Stimulated activated CD8-positive, alpha-beta memory T cell treated with anti-CD3 and anti-CD28 coated beads, Interleukin-12 subunit alpha, Interleukin-12 subunit beta, amount 100 ng/mL, for 1 hour (primary cell): ENCODE measurements at regions not wholly inside any gene's neighbourhood (a gene's known extent, or its start where the extent isn't known, plus 50 kb on each side); places are given as distances from the start of the nearest gene placed in this dataset.
"Not testable (repeated sequence)": the region's sequence is repeated elsewhere in the genome, so short reads cannot be mapped to it uniquely, and the experiment has no call there.

Experiments used
- DNase-seq: peaks from one replicate; pipeline ENCODE4 v3.0.0-alpha.2; 2020; ENCODE audit warnings: low read depth

GRCh38 chr3:150357923-150358607 is 50.0 kb upstream of the TSC22D2 start:
- no peak for DNase-seq

DNA sequence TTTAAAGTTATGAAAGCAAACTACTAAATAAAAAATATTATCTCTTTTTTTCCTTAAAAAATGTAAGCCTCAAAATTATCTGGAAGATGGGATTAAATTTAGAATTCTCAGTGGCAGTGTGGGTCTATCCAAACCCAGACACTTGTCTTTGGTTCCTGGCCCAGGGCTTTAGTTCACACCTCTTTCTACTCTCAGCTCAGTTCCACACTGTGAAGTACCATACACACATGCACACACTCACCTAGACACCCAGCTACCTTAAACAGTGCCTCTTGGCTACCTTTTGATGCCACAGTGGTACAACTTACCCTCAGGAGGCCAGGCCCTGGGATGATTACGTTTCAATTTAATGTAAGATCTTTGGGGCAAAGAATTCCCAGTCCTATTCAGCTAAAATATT is 51.0 kb upstream of the TSC22D2 start:
- no peak for DNase-seq

DNA sequence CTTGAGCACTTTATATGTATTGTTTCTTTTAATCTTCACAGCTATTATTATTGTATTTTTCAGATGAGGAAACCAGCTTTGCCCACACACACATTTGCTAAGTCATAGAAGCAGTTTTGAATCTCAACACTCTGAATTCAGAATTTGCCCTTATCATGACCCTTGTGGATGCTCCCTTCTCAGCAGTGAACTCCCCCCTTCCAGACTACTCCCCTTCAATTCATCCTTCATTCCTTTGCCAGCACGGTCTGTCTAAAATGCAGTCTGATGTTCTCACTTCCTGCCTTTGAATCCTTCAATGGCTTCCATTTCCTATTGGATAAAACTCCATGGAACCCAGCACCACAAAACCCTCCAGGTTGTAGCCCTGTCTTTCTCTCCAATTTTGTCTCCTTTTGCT is 52.5 kb upstream of the TSC22D2 start:
- DNase-seq = no peak

DNA sequence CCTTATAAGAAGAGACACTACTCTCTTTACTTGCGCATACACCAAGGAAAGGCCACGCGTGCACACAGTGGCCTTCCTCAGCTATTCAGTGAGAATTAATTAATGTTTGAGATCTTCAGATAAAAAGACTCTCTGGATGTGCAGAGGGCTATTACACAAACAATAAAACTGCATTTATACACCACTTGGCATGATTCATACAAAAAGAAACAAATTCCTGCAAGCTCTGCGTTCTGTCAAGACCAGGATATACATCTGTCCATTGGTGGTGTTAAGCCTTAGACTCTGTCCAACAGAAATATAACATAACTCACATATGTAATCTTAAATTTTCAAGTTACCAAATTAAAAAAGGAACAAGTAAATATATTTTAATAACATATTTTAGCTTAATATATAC is 55.2 kb upstream of the TSC22D2 start:
- no peak for DNase-seq

DNA sequence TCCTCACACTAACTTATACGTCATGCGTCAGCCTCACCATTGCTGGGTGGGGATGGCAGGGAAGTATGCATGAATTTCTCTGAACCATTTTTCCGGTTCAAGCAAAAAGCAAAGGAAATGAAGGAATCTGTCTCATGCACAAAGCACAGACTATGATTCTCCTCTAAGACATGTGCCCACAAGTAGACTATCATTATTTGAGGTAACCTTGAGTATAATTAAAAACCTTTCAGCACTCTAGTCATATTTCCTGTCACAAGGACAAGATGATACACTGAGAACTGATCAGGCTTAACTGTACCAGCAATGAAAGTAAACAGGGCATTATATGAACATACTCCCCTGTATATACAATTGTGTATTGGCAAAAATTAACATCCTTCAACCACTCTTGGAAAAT is 56.7 kb upstream of the TSC22D2 start:
- no peak for DNase-seq

DNA sequence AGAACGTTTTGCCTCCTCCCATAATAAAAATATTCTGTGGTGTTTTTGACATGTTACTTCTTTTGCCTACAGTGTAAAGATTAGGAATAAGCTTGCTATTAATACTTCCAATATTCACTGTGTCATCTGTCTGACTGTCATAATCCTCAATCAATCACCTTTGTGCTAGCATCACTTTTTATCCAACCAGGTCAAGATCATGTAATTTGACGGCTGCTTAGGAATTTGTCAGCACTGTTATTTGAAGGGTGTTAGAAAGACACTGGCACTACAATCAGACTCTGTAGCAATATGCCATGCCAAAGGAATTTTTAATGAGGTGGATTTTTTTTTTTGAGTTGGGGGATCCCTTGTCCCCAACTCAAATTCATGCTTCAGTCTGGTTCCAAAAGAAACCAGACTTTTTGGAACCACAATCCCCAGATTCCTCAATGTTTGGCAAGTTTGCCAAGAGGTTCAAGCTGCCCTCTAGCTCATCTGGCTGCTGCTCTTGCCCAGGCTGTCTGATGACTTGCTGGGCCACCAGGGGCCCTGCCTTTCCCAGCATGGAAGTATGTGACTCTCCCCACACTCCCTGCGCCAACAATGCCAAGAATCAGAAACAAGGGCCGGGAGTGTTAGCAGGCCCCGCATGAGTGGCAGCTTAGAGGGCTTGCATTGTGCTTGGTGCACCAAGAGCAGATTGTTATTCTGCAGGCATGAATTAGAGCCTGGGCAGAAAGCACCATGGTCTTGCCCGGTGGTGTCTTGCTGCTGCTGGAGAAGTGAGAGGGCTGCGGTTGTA is 58.6 kb upstream of the TSC22D2 start:
- no peak for DNase-seq

DNA sequence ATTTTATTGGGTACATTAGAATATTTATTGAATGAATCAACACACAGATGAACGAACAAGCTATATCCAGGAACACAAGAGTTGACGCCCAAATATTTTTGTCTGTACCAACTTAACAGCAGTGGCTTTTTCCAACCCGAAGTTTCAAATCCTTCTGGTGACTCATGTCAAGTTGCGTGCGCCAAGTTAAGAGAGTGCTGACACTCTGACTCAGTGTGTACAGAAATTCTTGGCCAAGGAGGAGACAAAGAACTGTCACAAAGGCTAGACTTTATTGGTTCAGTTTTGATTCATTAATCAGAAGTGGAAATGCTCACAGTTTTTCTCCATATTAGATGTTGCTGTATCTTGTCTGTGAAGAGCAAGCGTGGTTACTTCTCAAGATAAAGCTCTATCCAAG is 59.6 kb upstream of the TSC22D2 start:
- no peak for DNase-seq

GRCh38 chr3:150346981-150347863 is 60.9 kb upstream of the TSC22D2 start:
- DNase-seq = no peak

GRCh38 chr3:150346266-150346665 is 61.8 kb upstream of the TSC22D2 start:
- DNase-seq = no peak

DNA sequence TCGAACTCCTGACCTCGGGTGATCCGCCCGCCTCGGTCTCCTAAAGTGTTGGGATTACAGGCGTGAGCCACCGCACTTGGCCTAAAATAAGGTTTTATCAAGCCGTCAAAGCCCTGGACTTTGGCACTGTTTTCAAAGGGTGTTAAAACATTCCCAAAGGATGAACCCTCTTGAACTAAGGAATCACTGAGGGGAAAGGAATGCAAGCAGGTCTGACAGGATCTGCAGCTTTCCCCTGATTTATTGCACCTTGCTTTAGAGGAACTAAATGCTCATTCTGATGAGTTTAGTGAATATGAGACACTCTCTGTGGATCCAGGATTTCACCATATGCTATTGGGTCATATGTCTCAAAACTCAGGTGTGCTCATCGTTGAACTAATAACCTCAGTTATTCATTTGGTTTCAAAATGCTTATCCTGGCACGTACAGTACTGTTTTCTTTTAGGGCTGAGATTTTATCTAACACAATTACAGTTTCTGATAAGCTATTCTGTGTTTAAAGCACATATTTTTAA is 63.0 kb upstream of the TSC22D2 start:
- DNase-seq = no peak

DNA sequence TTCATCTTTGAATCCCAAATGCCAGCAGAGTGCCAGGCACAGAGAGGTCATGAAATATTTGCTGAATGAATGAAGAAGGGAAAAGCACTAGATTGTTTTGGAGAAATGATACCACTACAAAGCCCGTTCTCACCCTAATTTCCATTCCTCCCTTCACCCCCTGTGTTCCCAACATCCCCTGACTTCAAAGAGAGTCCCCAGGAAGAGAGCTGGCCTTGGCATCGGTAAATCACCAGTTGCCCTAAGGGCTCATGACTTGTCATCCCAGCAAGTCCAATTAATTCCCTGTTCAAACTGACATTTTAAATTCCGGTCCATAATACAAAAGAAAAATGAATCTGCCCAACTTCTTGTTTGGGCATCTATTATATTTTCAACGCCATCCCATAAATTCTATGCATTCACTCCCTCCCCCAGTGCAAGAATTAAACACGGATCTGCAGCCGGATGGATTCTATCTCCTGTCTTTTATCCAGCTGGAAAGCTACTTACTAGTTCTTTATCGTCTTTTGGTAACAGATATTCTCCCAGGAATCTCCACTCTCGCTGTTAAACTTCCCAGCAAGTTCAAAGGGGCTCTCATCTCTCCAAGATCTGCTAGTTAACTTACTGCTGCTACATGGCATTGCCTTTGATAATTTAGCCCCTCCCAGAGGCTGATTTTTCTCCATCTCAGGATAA is 63.9 kb upstream of the TSC22D2 start:
- no peak for DNase-seq

GRCh38 chr3:150342896-150343467 is 65.1 kb upstream of the TSC22D2 start:
- no peak for DNase-seq

DNA sequence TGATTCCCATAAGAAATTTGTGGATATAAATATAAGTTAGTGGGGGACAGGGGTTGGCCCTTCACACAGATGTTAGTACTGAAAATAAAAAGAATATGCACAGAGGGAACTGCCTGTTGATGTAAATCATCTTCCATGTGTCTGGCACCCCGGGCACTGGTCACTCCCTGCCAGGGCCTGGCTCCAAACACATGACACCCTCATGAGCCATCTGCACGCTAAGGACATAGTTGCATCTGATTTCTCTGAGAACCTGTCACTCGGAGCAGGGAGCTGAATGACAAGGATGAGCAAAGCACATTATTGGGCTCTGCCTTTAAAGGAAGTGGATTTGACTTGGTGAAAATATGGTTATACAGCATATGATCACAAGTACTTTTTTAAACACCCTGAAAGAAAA is 66.2 kb upstream of the TSC22D2 start:
- DNase-seq = no peak

DNA sequence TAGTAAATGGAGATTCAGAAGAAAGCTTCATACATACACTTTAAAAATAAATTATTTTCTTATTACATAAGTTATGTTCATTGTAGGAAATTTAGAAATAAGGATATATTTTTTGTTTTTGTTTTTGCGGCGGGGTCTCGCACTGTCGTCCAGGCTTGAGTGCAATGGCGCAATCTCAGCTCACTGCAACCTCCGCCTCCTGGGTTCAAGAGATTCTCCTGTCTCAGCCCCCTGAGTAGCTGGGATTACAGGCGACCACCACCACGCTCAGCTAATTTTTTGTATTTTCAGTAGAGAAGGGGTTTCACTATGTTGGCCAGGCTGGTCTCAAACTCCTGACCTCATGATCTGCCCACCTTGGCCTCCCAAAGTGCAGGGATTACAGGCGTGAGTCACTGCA is 71.7 kb upstream of the TSC22D2 start:
- not testable (repeated sequence) for DNase-seq

GRCh38 chr3:150335631-150336030 is 72.5 kb upstream of the TSC22D2 start:
- no peak for DNase-seq

GRCh38 chr3:150334974-150335373 is 73.1 kb upstream of the TSC22D2 start:
- DNase-seq = no peak

- no peak for DNase-seq
Observed at GRCh38 chr3:150333477-150333876, 74.6 kb upstream of the TSC22D2 start.

- DNase-seq = no peak
Observed at GRCh38 chr3:150331978-150332568, 76.0 kb upstream of the TSC22D2 start.

DNA sequence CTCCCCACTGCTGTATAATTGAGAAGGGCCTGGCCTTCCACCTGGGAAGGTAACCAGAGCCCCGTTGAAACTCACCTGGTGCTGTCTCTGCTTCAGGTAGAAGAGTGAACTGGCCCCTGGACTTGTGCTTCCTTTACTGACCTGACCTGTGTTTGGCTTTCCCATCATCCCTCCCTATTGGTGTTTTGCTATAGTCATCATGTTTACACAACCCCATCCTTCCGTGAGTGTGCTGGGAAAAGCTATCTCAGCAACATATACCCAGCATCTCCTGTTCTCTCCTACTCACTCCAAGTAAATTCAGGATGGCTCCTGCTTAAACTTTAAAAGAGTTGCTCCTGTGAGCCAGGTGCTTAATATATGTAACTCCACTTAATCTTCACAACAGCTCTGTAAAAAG is 77.2 kb upstream of the TSC22D2 start:
- DNase-seq = no peak

GRCh38 chr3:150330174-150330573 is 77.9 kb upstream of the TSC22D2 start:
- no peak for DNase-seq

DNA sequence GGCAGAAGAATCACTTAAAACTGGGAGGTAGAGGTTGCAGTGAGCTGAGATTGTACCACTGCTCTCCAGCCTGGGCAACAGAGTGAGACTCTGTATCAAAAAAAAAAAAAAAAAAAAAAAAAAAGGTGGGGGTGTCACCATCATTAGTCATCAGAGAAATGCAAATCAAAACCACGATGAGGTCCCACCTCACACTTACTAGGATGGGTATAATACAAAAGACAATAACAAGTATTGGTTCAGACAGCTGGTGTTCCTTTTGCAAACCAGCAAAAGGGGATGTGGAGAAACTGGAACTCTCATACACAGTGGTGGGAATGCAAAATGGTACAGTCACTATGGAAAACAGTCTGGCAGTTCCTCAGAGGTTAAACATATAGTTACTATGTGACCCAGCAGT is 78.7 kb upstream of the TSC22D2 start:
- no peak for DNase-seq
